ENCODE measurements at regions not wholly inside any gene's neighbourhood (a gene's known extent, or its start where the extent isn't known, plus 50 kb on each side); places are given as distances from the start of the nearest gene placed in this dataset.
A peak's percentile ranks its signal among the peaks of the same experiment; 100 is the strongest.

DNA sequence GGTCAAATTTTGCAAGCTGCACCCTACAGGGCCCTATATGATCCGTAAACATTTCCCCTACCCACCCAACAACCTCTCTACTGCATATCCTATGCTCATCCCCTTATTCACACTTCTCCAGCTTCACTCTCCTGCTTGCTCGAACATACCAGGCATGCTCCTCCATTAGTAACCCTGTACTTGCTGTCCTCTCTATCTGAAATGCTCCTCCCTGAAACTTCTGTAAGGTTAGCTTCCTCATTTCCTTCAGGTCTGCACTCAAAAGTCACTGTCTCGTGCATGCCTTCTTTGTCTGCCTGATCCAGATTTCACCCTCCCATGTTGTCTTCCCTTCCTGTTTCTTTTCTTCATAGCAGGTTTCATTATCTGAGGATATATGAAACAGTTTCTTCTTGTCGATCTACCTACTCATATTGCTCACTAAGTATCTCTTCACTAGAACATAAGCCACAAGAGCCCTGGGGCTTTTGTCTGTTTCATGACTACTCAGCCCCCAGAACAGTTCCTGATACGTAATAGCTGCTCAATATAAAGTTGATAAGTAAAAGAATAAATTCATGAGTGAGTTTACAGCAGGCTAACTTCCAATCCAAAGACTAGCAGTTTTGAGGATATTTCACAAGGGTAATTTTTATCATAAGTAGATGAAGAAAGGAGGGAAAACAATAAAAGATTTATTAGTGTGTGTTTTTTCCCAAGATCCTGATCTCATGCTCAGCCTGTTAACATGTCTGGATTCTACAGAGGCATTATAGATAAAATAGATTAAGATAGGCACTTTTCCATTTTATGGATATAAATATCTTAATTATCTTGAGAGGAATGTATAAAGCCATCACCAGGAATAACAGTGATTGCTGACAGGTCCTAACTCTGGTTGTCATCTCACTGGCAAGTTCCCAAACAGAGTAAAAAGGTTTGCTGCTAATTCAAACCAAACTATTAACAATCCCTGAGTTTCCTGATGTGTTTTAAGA, 392.5 kb upstream of the ESRRG start:
- intact Hi-C loops (cut with DNase I), result no loop called here
- Histone ChIP-seq H3K4me1 (peaks cover 0 to 12% (median 9%) of the 10 kb centered on the region in 4 donors), H3K27ac (replicated peaks in 1 of 4) (no peak overlapping the region), H3K27me3 (no peaks in the 10 kb centered on the region), H3K9me3 (no peaks in the 10 kb centered on the region), H3K36me3 (no peaks in the 10 kb centered on the region), H3K4me3 (no peak overlapping the region)
- 77% methylated on average over 5 of the region's 5 CpGs for WGBS
- TF ChIP-seq POLR2A (IDR thresholded peaks at IDR 0.05; ENCODE audit: low read depth) (no peak), EP300 (IDR thresholded peaks at IDR 0.05) (no peak), POLR2AphosphoS5 (IDR thresholded peaks at IDR 0.05) (no peak)
- TF ChIP-seq, protein P1, sequence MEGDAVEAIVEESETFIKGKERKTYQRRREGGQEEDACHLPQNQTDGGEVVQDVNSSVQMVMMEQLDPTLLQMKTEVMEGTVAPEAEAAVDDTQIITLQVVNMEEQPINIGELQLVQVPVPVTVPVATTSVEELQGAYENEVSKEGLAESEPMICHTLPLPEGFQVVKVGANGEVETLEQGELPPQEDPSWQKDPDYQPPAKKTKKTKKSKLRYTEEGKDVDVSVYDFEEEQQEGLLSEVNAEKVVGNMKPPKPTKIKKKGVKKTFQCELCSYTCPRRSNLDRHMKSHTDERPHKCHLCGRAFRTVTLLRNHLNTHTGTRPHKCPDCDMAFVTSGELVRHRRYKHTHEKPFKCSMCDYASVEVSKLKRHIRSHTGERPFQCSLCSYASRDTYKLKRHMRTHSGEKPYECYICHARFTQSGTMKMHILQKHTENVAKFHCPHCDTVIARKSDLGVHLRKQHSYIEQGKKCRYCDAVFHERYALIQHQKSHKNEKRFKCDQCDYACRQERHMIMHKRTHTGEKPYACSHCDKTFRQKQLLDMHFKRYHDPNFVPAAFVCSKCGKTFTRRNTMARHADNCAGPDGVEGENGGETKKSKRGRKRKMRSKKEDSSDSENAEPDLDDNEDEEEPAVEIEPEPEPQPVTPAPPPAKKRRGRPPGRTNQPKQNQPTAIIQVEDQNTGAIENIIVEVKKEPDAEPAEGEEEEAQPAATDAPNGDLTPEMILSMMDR (IDR thresholded peaks at IDR 0.05), result no peak
- peak; percentile 47 for DNase-seq (ENCODE audit: extremely low spot score)

DNA sequence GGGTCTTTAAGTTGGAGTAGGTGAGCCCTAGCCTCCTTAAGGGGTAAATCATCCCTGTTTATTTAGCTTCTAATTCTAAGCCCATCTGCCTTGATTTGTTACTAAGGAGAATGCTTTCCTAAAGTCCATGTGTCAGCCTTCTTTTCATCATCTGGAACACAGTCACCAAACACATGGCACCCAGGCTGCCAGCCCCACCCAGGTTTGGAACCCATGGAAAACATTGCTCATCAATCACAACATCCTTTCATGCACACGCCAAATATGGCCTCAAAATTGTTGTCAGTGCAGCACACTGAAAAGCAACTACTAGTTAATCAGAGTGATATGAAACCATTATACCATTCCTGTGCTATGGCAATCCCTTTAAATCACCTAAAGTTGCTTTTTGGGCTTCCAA, 386.7 kb upstream of the ESRRG start:
- no peak for DNase-seq (ENCODE audit: extremely low spot score)
- no peak for TF ChIP-seq POLR2AphosphoS5 (IDR thresholded peaks at IDR 0.05)
- TF ChIP-seq, protein P1 (IDR thresholded peaks at IDR 0.05), result no peak
- TF ChIP-seq EP300 (IDR thresholded peaks at IDR 0.05), result no peak
- TF ChIP-seq POLR2A (IDR thresholded peaks at IDR 0.05; ENCODE audit: low read depth), result no peak
- no peak overlapping the region for H3K4me3 ChIP-seq
- no peak overlapping the region for H3K27ac ChIP-seq (replicated peaks in 1 of 4)
- H3K27me3 ChIP-seq, result no peaks in the 10 kb centered on the region
- 69% methylated on average over 1 of the region's 1 CpG for WGBS
- intact Hi-C loops (cut with DNase I), result no loop called here
- H3K9me3 ChIP-seq, result no peaks in the 10 kb centered on the region
- peaks cover 0 to 17% (median 9%) of the 10 kb centered on the region in 4 donors for H3K4me1 ChIP-seq
- no peaks in the 10 kb centered on the region for H3K36me3 ChIP-seq

DNA sequence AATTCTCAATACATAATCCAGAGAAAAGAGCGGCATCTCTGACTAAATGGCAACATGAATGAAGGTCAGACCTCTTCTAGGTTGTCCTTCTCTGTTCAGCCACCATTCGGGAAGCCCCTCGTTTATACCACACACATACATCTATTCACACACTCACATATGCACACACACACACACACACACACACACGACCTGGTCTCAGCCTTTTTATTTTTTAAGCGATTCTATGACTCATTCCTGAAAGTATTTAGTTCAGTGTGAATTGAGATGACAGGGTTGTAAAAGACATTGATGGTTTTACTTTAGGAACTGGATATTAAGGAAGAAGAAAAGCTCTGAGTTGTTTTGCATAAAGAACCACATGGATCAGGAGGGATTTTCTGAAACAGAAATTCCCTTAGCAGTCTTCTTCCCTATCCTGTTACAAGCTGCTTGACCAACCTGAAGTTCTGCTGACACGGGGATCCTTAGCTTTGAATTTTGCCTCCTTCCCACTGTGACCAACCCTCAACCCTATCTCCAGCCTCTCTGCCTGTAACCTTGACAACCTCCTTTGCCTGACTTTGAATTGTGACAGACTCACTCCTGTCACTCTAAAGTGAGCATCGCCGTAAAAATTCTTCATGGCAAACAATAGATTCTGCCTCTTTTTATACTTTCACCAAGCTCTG, 383.1 kb upstream of the ESRRG start:
- WGBS, result 68% methylated on average over 8 of the region's 8 CpGs
- peaks cover 0 to 17% (median 9%) of the 10 kb centered on the region in 4 donors for H3K4me1 ChIP-seq
- H3K27ac ChIP-seq (replicated peaks in 1 of 4), result no peak overlapping the region
- no peak overlapping the region for H3K4me3 ChIP-seq
- peak; percentile 29 for DNase-seq (ENCODE audit: extremely low spot score)
- H3K9me3 ChIP-seq, result no peaks in the 10 kb centered on the region
- no peaks in the 10 kb centered on the region for H3K36me3 ChIP-seq
- no peaks in the 10 kb centered on the region for H3K27me3 ChIP-seq
- intact Hi-C loops (cut with DNase I), result no loop called here
- TF ChIP-seq POLR2AphosphoS5 (IDR thresholded peaks at IDR 0.05) (no peak), EP300 (IDR thresholded peaks at IDR 0.05) (no peak), POLR2A (IDR thresholded peaks at IDR 0.05; ENCODE audit: low read depth) (no peak)
- TF ChIP-seq, protein P1 (IDR thresholded peaks at IDR 0.05), result no peak

DNA sequence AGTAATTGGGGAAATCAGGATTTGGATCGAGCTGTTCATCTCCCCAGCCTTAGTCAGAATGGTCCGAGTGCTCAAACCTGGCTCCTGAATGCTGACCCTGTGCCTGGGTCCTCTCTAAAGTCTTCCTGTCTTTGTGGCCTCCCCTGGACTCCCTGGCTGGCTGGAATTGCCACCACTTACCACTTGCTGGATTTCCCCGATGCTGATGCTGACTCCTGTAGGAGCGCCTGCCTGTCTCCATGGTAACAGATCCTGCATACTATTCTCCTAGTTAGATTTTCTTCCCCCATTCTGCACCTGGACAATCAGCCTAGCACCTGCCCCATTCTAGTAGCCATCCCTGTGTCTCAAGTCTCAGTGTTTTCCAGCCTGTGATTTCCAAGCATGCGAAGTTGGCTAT, 382.2 kb upstream of the ESRRG start:
- Histone ChIP-seq H3K4me3 (no peak overlapping the region), H3K36me3 (no peaks in the 10 kb centered on the region), H3K27ac (replicated peaks in 1 of 4) (no peak overlapping the region), H3K27me3 (no peaks in the 10 kb centered on the region), H3K4me1 (peaks cover 0 to 17% (median 9%) of the 10 kb centered on the region in 4 donors), H3K9me3 (no peaks in the 10 kb centered on the region)
- WGBS, result 94% methylated on average over 5 of the region's 5 CpGs
- intact Hi-C loops (cut with DNase I), result no loop called here
- no peak for TF ChIP-seq EP300 (IDR thresholded peaks at IDR 0.05)
- TF ChIP-seq POLR2AphosphoS5 (IDR thresholded peaks at IDR 0.05), result no peak
- no peak for TF ChIP-seq POLR2A (IDR thresholded peaks at IDR 0.05; ENCODE audit: low read depth)
- TF ChIP-seq, protein P1 (IDR thresholded peaks at IDR 0.05), result no peak
- DNase-seq (ENCODE audit: extremely low spot score), result peak; percentile 86
